ENCODE measurements at regions not wholly inside any gene's neighbourhood (a gene's known extent, or its start where the extent isn't known, plus 50 kb on each side); places are given as distances from the start of the nearest gene placed in this dataset.

DNA sequence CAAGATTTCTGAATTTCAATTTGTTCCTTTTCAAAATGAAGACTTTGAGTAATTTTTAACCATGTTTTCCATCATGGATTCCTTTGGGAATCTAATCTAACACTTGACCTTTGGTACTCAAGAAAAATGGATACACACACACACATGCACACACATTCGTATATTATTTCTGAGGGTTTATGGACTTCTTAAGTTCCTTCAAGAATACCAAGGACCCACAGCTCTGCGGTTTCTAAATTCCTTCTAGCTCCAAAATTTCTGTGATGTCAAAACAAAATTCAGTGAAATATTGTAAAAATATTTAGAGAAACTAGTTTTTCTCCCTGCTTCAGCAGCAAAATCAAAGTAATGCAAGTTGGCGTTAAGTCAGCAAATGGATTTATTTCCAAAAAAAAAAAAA, 98.3 kb upstream of the FAM13C start:
- DNase-seq = no peak
- TF ChIP-seq, protein P1, sequence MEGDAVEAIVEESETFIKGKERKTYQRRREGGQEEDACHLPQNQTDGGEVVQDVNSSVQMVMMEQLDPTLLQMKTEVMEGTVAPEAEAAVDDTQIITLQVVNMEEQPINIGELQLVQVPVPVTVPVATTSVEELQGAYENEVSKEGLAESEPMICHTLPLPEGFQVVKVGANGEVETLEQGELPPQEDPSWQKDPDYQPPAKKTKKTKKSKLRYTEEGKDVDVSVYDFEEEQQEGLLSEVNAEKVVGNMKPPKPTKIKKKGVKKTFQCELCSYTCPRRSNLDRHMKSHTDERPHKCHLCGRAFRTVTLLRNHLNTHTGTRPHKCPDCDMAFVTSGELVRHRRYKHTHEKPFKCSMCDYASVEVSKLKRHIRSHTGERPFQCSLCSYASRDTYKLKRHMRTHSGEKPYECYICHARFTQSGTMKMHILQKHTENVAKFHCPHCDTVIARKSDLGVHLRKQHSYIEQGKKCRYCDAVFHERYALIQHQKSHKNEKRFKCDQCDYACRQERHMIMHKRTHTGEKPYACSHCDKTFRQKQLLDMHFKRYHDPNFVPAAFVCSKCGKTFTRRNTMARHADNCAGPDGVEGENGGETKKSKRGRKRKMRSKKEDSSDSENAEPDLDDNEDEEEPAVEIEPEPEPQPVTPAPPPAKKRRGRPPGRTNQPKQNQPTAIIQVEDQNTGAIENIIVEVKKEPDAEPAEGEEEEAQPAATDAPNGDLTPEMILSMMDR (IDR thresholded peaks at IDR 0.05) = no peak
- no peak for TF ChIP-seq POLR2A (IDR thresholded peaks at IDR 0.05)
- no peak for ATAC-seq
- Histone ChIP-seq H3K4me1 (no peaks in the 10 kb centered on the region), H3K9me3 (no peaks in the 10 kb centered on the region), H3K27ac (no peak overlapping the region), H3K4me3 (no peak overlapping the region), H3K27me3 (no peaks in the 10 kb centered on the region), H3K36me3 (no peaks in the 10 kb centered on the region)
- intact Hi-C loops (cut with DNase I) = loop anchor here in 1 of 2 donors (10.0 kb wide), 1 partner anchor 206 kb away; no protein-coding TSS in a partner anchor
- WGBS (ENCODE audit: insufficient coverage, low coverage, low lambda C conversion rate, missing lambda C conversion rate) = 90% methylated on average over 3 of the region's 3 CpGs

DNA sequence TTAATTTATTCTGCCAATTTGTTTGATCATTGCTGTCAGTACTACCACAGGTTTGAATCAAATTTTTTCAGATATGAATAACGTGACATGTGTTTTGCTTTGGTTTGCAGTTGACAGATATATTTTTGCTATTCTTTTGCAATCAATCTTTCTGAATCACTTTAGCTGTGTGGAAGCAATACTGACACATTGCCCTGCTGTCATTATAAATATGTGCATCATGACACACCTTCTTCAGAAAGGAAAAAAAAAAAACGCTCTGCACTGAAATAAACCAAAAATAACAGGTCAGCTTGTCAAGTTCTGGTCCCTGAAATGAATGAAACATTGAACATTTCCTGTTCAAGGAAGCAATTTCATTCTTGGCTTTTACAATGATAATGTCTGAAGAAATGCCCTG, 93.8 kb upstream of the FAM13C start:
- Histone ChIP-seq H3K4me1 (no peaks in the 10 kb centered on the region), H3K27ac (no peak overlapping the region), H3K36me3 (no peaks in the 10 kb centered on the region), H3K4me3 (no peak overlapping the region), H3K27me3 (no peaks in the 10 kb centered on the region), H3K9me3 (no peaks in the 10 kb centered on the region)
- TF ChIP-seq, protein P1 (IDR thresholded peaks at IDR 0.05) = no peak
- no peak for TF ChIP-seq POLR2A (IDR thresholded peaks at IDR 0.05)
- no peak for ATAC-seq
- WGBS (ENCODE audit: insufficient coverage, low coverage, low lambda C conversion rate, missing lambda C conversion rate) = 28% methylated on average over 2 of the region's 2 CpGs
- DNase-seq = no peak
- intact Hi-C loops (cut with DNase I) = no loop called here

DNA sequence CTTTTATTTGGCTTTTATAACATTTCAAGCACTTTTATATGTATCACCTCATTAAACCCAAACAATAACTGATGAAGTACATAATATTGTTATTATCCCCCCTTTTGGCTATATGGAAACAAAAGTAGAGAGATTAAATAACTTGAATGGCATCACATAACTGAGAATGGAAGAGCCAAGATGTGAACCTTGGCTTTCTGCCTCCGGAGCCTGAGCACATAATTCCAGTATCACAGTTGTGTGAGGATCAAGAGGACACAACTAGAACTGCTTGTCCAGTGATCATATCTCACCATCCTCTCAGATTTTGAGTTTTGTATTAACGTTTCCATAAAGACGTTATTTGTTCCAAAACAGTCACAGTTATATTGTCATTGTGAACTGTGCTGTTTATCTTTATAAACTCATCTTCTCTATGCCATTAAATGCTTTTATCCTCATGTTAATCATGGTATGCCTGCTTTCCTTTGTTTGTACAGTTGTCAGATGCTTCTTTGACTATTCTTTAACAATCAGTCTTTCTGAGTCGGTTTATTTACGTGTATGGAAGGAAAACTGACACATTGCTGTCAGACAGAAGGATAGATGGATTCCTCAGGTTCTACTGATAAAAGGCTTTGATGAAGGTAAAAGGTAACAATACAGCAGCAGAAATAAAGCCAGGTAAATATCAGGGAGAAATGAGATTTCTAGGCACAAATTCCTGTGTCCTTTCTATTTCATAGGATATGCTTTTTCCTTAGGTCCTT, 92.0 kb upstream of the FAM13C start:
- Histone ChIP-seq H3K4me3 (no peak overlapping the region), H3K9me3 (no peaks in the 10 kb centered on the region), H3K4me1 (no peaks in the 10 kb centered on the region), H3K27ac (no peak overlapping the region), H3K36me3 (no peaks in the 10 kb centered on the region), H3K27me3 (no peaks in the 10 kb centered on the region)
- intact Hi-C loops (cut with DNase I) = no loop called here
- WGBS (ENCODE audit: insufficient coverage, low coverage, low lambda C conversion rate, missing lambda C conversion rate) = 64% methylated on average over 5 of the region's 5 CpGs
- TF ChIP-seq, protein P1 (IDR thresholded peaks at IDR 0.05) = no peak
- TF ChIP-seq POLR2A (IDR thresholded peaks at IDR 0.05) = no peak
- DNase-seq (no peak), ATAC-seq (no peak)

DNA sequence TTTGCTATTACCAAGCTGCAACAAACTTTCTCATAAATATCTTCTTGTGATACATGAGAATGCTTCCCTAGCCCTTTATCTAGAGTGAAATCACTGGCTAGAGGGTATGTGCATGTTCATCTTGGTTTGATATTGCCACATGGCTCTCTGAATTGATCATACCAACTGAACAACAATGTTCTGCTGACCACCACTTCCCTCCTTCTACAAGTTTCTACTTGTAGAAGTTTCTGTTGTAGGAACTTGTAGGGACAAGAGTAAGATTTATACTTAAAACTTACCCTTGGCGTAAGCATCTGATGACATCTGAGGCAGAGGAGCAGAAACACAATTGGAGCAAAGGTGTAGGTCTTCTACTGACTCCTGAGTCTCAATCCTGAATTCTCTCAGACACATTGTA, 86.3 kb upstream of the FAM13C start:
- Histone ChIP-seq H3K36me3 (no peaks in the 10 kb centered on the region), H3K9me3 (no peaks in the 10 kb centered on the region), H3K27me3 (no peaks in the 10 kb centered on the region), H3K27ac (no peak overlapping the region), H3K4me3 (no peak overlapping the region), H3K4me1 (no peaks in the 10 kb centered on the region)
- WGBS (ENCODE audit: insufficient coverage, low coverage, low lambda C conversion rate, missing lambda C conversion rate) = 60% methylated on average over 1 of the region's 1 CpG
- intact Hi-C loops (cut with DNase I) = no loop called here
- no peak for TF ChIP-seq POLR2A (IDR thresholded peaks at IDR 0.05)
- TF ChIP-seq, protein P1 (IDR thresholded peaks at IDR 0.05) = no peak
- ATAC-seq = no peak
- no peak for DNase-seq

Measured in right lobe of liver (tissue), 6 donors.